Gastrocnemius medialis (tissue), 4 donors: ENCODE measurements at regions not wholly inside any gene's neighbourhood (a gene's known extent, or its start where the extent isn't known, plus 50 kb on each side); places are given as distances from the start of the nearest gene placed in this dataset.
"Not testable (repeated sequence)": the region's sequence is repeated elsewhere in the genome, so short reads cannot be mapped to it uniquely, and the experiment has no call there.

Source experiments
- ATAC-seq, 2 donors: fragments of 150-250 bp; one replicate each; pipeline ENCODE4 v1.9.1; 2016
- DNase-seq, 2 donors: peaks; one replicate each; pipeline ENCODE4 v3.0.0-alpha.2; 2019
- H3K27ac ChIP-seq, 4 donors: fragments of 200-600 bp; sonication (generic); 1 replicate in 1 of 4; 2 replicates in 3 of 4; pipeline ENCODE4 v1.5.1; 2016 to 2018; ENCODE audit warnings: mild to moderate bottlenecking in 2 of 4, moderate library complexity in 1 of 4
- H3K27me3 ChIP-seq, 3 donors: fragments of 200-600 bp; sonication (generic) in 2 of 3; 1 replicate in 1 of 3; 2 replicates in 2 of 3; pipeline versions ENCODE4 v1.5.1 to v1.6.0; 2016 to 2019; ENCODE audit warnings: mild to moderate bottlenecking in 1 of 3, moderate library complexity in 1 of 3
- H3K36me3 ChIP-seq, 2 donors: fragments of 200-600 bp; sonication (generic) in 1 of 2; one replicate each; pipeline ENCODE4 v1.5.1; 2017 to 2018
- H3K4me1 ChIP-seq, 2 donors: fragments of 200-600 bp; sonication (generic) in 1 of 2; one replicate each; pipeline ENCODE4 v1.5.1; 2016 to 2017; ENCODE audit warnings: mild to moderate bottlenecking in 2 of 2
- H3K4me3 ChIP-seq, 4 donors: fragments of 200-600 bp; sonication (generic) in 3 of 4; 1 replicate in 1 of 4; 2 replicates in 3 of 4; pipeline ENCODE4 v1.5.1; 2016 to 2019; ENCODE audit warnings: mild to moderate bottlenecking in 2 of 4
- H3K9me3 ChIP-seq, 3 donors: fragments of 200-600 bp; sonication (generic) in 2 of 3; 1 replicate in 1 of 3; 2 replicates in 2 of 3; pipeline ENCODE4 v1.5.1; 2016 to 2019
- POLR2A ChIP-seq, 2 donors: fragments of 450-650 bp; IDR thresholded peaks; one replicate each; pipeline ENCODE4 v1.6.1; 2017; ENCODE audit warnings: antibody characterized with exemption in 2 of 2, mild to moderate bottlenecking in 2 of 2, moderate library complexity in 2 of 2
- in situ Hi-C, 4 donors: fragments of 200-750 bp; cut with MboI; loops; one replicate each; pipeline versions ENCODE4 v1.15.0 to v1.8.0; 2017; ENCODE audit warnings: low sequenced_read_pairs in 4 of 4
- intact Hi-C: fragments of 100-400 bp; cut with DNase I; formaldehyde crosslinking; loops from one replicate; pipeline ENCODE4 v1.15.1; 2023; ENCODE audit warnings: low total_unique reads
- TF ChIP-seq, protein P1 (sequence below), 5 experiments: fragments of 450-650 bp in 3 of 5; fragments of 200-600 bp in 2 of 5; sonication (generic) in 2 of 5; IDR thresholded peaks in 4 of 5; conservative IDR thresholded peaks in 1 of 5; 1 replicate in 4 of 5; 2 replicates in 1 of 5; pipeline ENCODE4 v1.5.1; 2016 to 2019; ENCODE audit warnings: antibody characterized with exemption in 5 of 5, mild to moderate bottlenecking in 3 of 5, moderate library complexity in 3 of 5

DNA sequence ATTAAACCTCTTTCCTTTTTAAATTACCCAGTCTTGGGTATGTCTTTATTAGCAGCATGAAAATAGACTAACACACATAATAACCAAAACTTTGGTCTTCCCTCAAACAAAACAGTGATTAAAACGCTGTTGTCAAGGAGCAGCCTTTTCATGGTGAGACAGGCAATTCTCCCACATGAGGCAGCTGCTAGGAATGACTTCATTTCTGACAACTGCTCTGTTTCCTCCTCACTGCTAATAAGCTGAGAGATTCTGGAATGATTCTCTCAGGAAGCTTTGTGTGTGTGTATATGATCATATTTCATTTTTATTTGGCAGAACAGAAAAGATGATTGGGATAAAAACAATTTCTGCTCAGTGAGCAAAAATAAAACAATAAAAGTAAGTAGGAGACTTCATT is 580.6 kb upstream of the ADAMTS9 start:
- H3K9me3 ChIP-seq, result no peaks in the 10 kb centered on the region
- H3K27me3 ChIP-seq, result no peaks in the 10 kb centered on the region
- no peak overlapping the region for H3K4me3 ChIP-seq
- intact Hi-C loops (no loop called here), in situ Hi-C loops (no loop called here)
- no peaks in the 10 kb centered on the region for H3K4me1 ChIP-seq
- no peak overlapping the region for H3K27ac ChIP-seq
- H3K36me3 ChIP-seq, result no peaks in the 10 kb centered on the region
- ATAC-seq (no peak), DNase-seq (no peak)
- TF ChIP-seq POLR2A (IDR thresholded peaks at IDR 0.05), result no peak
- TF ChIP-seq, protein P1, sequence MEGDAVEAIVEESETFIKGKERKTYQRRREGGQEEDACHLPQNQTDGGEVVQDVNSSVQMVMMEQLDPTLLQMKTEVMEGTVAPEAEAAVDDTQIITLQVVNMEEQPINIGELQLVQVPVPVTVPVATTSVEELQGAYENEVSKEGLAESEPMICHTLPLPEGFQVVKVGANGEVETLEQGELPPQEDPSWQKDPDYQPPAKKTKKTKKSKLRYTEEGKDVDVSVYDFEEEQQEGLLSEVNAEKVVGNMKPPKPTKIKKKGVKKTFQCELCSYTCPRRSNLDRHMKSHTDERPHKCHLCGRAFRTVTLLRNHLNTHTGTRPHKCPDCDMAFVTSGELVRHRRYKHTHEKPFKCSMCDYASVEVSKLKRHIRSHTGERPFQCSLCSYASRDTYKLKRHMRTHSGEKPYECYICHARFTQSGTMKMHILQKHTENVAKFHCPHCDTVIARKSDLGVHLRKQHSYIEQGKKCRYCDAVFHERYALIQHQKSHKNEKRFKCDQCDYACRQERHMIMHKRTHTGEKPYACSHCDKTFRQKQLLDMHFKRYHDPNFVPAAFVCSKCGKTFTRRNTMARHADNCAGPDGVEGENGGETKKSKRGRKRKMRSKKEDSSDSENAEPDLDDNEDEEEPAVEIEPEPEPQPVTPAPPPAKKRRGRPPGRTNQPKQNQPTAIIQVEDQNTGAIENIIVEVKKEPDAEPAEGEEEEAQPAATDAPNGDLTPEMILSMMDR (IDR thresholded peaks at IDR 0.05 in 4 of 5, conservative IDR thresholded peaks at IDR 0.05 in 1 of 5), result no peak

DNA sequence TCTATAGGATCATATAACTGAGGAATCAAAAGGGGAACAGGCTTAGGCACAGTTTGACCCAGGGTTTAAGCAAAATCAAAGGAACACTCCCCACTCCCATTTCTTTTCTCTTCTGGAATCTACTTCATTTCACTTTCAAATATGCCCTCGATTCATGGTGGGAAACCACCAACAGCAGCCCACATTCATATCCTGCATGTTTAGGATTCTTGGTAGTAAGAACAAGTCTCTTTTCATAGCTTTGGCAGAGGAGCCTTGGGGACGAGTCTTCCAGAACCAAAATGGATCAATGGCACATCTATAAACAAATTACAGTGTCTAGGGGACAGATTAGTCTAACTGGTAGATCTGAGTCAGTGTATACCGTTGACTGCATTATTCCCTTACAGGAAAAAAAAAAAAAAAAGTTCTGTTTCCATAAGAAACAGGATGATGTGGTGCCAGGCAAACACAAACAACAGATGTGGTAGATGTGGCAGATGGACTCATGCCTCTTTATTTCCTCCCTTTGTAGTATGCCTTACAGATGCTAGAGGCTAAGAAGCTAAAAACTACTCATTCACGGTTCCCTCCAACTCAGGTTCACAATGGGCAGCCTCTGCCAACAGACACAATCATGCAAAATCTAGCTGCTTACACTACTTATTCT is 578.3 kb upstream of the ADAMTS9 start:
- no peak for ATAC-seq
- no peak overlapping the region for H3K27ac ChIP-seq

DNA sequence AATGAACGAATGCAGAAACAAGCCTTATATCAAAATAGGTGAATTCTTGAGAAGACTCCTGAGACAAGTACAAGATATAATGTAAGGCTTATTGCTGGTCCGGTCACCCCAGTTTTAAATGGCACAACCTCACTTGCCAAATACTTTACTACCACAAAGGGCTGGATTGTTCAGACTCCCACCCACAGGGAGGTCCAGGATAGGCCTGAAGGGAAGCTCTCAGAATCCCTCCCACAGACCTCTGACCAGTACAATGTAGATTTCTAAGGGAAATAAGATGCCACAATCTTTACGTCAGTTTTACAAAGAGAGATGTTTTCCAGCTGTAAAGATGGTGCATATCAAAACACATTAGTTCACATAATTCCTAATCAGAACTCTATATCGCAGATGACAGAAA is 577.7 kb upstream of the ADAMTS9 start:
- no peak overlapping the region for H3K27ac ChIP-seq
- no peaks in the 10 kb centered on the region for H3K36me3 ChIP-seq
- H3K4me3 ChIP-seq, result no peak overlapping the region
- DNase-seq, result no peak
- in situ Hi-C loops, result no loop called here
- H3K27me3 ChIP-seq, result no peaks in the 10 kb centered on the region
- no peaks in the 10 kb centered on the region for H3K9me3 ChIP-seq
- no peak for ATAC-seq
- H3K4me1 ChIP-seq, result no peaks in the 10 kb centered on the region
- intact Hi-C loops, result no loop called here
- TF ChIP-seq POLR2A (IDR thresholded peaks at IDR 0.05), result no peak
- TF ChIP-seq, protein P1 (IDR thresholded peaks at IDR 0.05 in 4 of 5, conservative IDR thresholded peaks at IDR 0.05 in 1 of 5), result no peak

More for the DNA sequence above, 578.3 kb upstream of the ADAMTS9 start:
- in situ Hi-C loops, result no loop called here
- Histone ChIP-seq H3K36me3 (no peaks in the 10 kb centered on the region), H3K27me3 (no peaks in the 10 kb centered on the region), H3K4me3 (no peak overlapping the region), H3K9me3 (no peaks in the 10 kb centered on the region), H3K4me1 (no peaks in the 10 kb centered on the region)
- TF ChIP-seq, protein P1 (IDR thresholded peaks at IDR 0.05 in 4 of 5, conservative IDR thresholded peaks at IDR 0.05 in 1 of 5), result no peak
- TF ChIP-seq POLR2A (IDR thresholded peaks at IDR 0.05), result no peak
- intact Hi-C loops, result no loop called here
- no peak for DNase-seq

DNA sequence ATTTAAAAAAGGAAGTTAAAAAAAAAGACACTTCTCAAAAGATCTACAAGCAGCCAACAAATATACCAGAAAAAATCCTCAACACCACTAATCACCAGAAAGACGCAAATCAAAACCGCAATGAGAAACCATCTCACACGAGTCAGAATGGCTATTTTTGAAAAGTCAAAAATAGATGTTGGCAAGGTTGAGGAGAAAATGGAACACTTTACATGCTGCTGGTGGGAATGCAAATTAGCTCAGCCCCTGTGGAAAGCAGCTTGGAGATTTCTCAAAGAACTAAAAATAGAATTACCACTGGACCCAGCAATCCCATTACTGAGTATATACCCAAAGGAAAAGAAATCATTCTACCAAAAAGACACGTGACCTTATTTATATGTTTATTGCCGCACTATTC is 574.7 kb upstream of the ADAMTS9 start:
- H3K27ac ChIP-seq, result no peak overlapping the region
- intact Hi-C loops (no loop called here), in situ Hi-C loops (no loop called here)
- H3K4me3 ChIP-seq, result no peak overlapping the region
- H3K9me3 ChIP-seq, result no peaks in the 10 kb centered on the region
- H3K27me3 ChIP-seq, result no peaks in the 10 kb centered on the region
- no peak for TF ChIP-seq POLR2A (IDR thresholded peaks at IDR 0.05)
- TF ChIP-seq, protein P1 (IDR thresholded peaks at IDR 0.05 in 4 of 5, conservative IDR thresholded peaks at IDR 0.05 in 1 of 5), result no peak
- DNase-seq (no peak), ATAC-seq (no peak)
- H3K36me3 ChIP-seq, result no peaks in the 10 kb centered on the region
- H3K4me1 ChIP-seq, result no peaks in the 10 kb centered on the region

DNA sequence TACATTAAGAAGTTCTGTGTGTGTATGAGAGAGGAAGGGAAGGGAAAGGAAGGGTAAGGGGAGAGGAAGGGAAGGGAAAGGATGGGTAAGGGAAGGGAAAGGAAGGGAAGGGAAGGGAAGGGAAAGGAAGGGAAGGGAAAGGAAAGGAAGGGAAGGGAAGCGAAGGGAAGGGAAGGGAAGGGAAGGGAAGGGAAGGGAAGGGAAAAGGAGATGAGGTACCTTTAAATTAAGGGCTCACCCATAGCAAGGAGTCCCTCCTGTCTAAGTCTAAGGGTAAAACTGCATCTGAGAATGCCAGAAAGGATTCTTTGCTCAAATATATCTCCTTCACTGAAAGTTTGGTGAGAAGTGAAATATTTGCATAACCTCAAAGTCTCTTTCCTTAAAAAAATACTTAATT is 572.1 kb upstream of the ADAMTS9 start:
- intact Hi-C loops, result no loop called here
- DNase-seq (no peak), ATAC-seq (no peak)
- Histone ChIP-seq H3K36me3 (no peaks in the 10 kb centered on the region), H3K4me1 (no peaks in the 10 kb centered on the region), H3K9me3 (no peaks in the 10 kb centered on the region), H3K27ac (no peak overlapping the region), H3K27me3 (no peaks in the 10 kb centered on the region), H3K4me3 (no peak overlapping the region)
- no peak for TF ChIP-seq POLR2A (IDR thresholded peaks at IDR 0.05)
- TF ChIP-seq, protein P1 (IDR thresholded peaks at IDR 0.05 in 4 of 5, conservative IDR thresholded peaks at IDR 0.05 in 1 of 5), result no peak
- in situ Hi-C loops, result loop anchor here in 1 of 4 donors (10.0 kb wide), 1 partner anchor 725 kb away; no protein-coding TSS in a partner anchor

DNA sequence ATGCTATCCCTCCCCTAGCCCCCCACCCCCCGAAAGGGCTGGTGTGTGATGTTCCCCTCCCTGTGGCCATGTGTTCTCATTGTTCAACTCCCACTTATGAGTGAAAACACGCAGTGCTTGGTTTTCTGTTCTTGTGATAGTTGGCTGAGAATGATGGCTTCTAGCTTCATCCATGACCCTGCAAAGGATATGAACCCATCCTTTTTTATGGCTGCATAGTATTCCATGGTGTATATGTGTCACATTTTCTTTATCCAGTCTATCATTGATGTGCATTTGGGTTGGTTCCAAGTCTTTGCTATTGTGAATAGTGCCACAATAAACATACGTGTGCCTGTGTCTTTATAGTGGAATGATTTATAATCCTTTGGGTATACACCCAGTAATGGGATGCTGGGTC is 565.1 kb upstream of the ADAMTS9 start:
- H3K9me3 ChIP-seq, H3K27me3 ChIP-seq, intact Hi-C loops, H3K27ac ChIP-seq, ATAC-seq, H3K4me3 ChIP-seq, H3K4me1 ChIP-seq, H3K36me3 ChIP-seq, DNase-seq: not testable (repeated sequence)
- in situ Hi-C loops, result loop anchor here in 1 of 4 donors (10.0 kb wide), 1 partner anchor 718 kb away; no protein-coding TSS in a partner anchor
